KOPT-K1 (cell line): ENCODE measurements at regions not wholly inside any gene's neighbourhood (a gene's known extent, or its start where the extent isn't known, plus 50 kb on each side); places are given as distances from the start of the nearest gene placed in this dataset.
"Not testable (repeated sequence)": the region's sequence is repeated elsewhere in the genome, so short reads cannot be mapped to it uniquely, and the experiment has no call there.

Experiments used
- H3K27ac ChIP-seq: fragments of 200-600 bp; sonication (generic); 2 replicates; pipeline ENCODE4 v1.5.1; 2016; ENCODE audit warnings: antibody characterized with exemption, mild to moderate bottlenecking, low read depth, low read length; ENCODE audit not compliant: poor library complexity, severe bottlenecking
- H3K36me3 ChIP-seq: fragments of 200-600 bp; sonication (generic); 2 replicates; pipeline ENCODE4 v1.5.1; 2017; ENCODE audit warnings: antibody characterized with exemption, mild to moderate bottlenecking, low read length, moderate library complexity; ENCODE audit not compliant: insufficient read depth
- H3K9me3 ChIP-seq: fragments of 200-600 bp; sonication (generic); 2 replicates; pipeline ENCODE4 v1.5.1; 2017; ENCODE audit warnings: antibody characterized with exemption, low read length, mild to moderate bottlenecking; ENCODE audit not compliant: insufficient read depth, poor library complexity, severe bottlenecking

DNA sequence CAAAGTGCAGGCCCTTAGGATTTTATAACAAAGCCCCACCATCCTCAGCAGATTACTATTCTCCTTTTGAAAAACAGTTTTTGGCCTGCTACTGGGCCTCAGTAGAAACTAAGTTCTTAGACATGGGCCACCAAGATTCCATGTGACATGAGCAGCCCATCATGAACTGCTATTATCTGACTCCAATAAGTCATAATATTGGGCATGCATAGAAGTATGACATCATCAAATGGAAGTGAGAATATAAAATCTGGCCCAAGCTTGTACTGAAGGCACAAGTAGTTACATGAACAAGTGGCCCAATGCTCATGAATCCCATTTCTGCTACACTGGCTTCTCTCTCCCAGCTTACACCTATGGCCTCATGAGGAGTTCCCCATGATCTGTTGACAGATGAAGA, 404.8 kb downstream of the EPHA5 start:
- Histone ChIP-seq H3K27ac (no peak overlapping the region), H3K9me3 (peaks cover 3% of the 10 kb centered on the region), H3K36me3 (no peaks in the 10 kb centered on the region)

DNA sequence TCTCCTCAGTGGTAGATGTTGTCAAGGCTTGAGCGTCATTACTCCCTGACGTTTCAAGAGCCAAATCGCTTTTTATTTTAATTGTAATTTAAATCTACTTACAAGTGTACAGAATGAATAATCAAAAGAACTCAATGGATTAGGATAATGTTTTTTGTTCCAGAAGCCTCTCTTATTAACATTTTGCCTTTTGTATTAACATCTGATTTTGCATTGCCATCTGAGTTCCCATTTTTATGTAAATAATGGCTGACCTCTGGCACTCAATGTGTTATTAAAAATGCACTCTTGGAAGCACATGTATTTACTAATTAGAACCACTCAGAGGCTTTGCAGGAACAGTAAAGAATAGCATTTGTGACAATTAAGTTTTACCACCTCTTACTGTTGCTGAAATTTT, 411.0 kb downstream of the EPHA5 start:
- Histone ChIP-seq H3K27ac (no peak overlapping the region), H3K36me3 (no peaks in the 10 kb centered on the region), H3K9me3 (no peaks in the 10 kb centered on the region)

DNA sequence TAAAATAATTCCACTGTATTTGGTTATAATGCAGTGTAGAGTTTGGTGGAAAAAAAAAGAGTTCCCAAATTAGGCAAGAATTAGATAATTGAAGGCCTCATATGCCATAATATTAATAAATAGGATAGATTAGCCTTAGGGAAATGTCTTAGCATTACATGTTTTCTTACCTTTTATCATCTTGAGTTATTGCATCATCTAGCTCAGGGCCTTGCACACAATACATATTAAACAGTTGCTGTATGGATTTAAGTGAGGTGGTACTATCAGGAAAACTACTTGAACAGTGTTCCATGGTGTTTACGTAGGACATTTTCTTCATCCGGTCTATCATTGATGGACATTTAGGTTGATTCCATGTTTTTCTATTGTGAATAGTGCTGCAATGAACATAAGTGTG, 419.4 kb downstream of the EPHA5 start:
- Histone ChIP-seq H3K9me3 (no peaks in the 10 kb centered on the region), H3K27ac (no peak overlapping the region), H3K36me3 (no peaks in the 10 kb centered on the region)

DNA sequence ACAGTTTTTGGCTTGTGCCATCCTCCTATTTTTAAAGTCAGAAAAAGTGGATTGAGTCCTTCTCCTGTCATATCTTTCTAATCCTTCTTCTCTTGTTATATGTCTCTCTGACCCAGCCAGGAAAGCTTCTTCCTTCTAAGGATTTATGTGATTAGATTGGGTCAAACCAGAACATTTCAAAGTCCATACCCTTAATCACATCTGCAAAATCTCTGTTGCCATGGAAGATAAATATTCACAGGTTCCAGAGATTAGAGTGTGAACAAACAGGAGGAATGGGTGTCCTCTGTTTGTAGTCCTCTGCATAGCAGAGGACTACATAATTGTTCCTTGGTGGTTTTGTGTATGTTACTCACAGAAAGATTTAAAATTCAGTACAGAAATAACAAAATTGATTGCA, 421.2 kb downstream of the EPHA5 start:
- Histone ChIP-seq H3K9me3 (no peaks in the 10 kb centered on the region), H3K27ac (no peak overlapping the region), H3K36me3 (no peaks in the 10 kb centered on the region)

DNA sequence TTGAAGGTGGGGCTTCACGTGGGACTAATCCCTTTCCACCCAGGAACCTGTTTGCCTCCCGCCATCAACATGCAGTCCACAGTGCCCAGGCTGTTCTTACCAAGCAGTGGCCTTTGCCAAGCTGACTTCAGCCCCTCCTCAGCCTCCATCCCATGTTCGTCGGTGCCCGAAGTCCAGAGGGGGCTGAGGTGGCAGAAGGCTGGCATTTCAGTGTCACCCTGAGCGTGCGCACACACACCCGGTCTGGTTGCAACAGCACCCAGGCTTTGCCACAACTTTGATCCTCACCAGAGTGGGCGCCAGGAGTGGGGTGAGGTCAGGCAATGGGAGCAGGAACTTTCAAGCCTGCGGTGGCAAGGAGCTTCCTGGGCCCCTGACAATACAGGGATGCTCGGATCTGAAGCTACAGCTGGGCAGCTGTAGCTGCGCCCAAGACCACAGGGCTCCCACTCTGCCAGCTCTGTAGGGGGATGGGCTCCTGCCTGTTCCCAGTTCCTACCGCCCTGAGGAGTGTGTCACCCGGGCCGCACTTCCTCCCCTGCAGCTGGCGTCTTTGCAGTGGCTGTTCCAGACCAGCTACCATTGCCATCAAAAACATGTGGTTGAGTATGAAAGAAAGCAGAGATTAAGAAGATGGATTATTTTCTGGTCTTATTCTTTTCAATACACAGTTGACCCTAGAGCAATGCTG, 428.0 kb downstream of the EPHA5 start:
- H3K9me3 ChIP-seq = peaks cover 9% of the 10 kb centered on the region
- no peaks in the 10 kb centered on the region for H3K36me3 ChIP-seq
- H3K27ac ChIP-seq = no peak overlapping the region

DNA sequence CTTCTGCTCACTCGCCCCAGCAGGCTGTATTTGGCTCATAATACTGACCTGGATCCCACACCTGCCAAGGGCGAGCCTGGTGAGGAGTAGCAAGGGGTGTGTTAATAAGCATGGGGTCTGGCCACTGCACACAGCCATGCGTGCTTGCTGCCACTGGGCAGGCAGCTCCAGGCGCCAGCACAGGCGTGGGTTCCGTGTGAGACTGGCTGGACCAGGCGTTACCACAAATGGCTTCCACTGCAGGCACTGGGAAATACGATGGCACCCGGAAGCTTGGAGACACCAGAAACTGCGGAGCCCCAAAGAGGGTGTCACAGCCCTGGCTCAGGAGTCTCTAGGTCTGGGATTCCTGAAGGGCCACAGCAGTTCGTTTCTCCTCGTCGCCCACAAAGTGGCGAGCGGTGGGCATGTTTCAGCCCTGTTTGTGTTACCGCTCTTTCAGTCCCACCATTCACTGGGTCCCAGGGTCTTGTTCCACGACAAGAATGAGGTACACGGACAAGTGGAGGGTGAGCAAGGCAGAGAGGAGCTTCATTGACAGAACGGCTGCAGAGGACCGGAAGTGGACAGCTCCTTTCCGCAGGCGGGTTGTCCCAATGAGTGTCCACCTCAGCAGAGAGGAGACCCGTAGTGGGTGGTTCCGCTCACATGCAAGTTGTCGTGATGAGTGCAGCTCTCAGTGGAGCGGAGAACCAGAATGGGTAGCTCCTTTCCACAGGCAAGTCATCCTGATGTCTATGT, 428.9 kb downstream of the EPHA5 start:
- no peak overlapping the region for H3K27ac ChIP-seq
- H3K9me3 ChIP-seq = peaks cover 9% of the 10 kb centered on the region
- no peaks in the 10 kb centered on the region for H3K36me3 ChIP-seq

DNA sequence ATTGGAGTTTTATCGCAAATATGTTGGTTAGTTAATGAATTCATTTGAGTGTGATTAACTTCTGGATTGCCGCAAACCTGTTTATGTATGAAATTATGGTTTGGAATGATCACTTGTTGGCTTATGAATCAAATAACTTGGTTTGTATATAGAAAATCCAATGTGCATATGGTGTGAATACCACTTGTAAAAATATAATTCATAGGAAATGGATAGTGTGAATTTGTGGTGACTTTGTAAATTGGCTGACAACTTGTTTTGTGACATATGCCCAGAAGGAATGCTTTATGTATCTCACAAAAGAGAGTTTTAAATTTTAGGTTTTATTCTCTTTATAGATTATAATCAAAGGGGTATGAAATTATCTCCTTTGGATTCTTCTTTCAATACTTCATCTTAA, 436.2 kb downstream of the EPHA5 start:
- no peak overlapping the region for H3K27ac ChIP-seq
- no peaks in the 10 kb centered on the region for H3K9me3 ChIP-seq
- H3K36me3 ChIP-seq = no peaks in the 10 kb centered on the region

DNA sequence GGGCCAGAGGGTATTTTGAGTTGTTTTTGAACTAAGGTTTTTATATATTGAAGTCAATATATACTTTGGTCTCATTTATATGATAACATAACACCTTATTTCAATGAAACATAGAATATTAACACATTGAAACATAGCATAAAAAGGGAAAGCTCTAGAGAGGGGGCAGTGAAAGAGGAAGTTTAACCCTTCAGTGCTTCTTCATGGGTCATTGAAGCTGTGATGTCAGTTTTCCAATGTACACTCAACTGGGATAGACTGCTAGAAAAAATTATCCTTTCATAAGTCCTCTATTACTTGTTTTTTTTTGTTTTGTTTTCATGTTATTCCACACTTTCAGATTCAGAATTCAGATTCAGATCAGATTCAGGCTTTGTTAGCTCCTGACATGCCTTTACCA, 442.7 kb downstream of the EPHA5 start:
- Histone ChIP-seq H3K27ac (no peak overlapping the region), H3K9me3 (no peaks in the 10 kb centered on the region), H3K36me3 (no peaks in the 10 kb centered on the region)

DNA sequence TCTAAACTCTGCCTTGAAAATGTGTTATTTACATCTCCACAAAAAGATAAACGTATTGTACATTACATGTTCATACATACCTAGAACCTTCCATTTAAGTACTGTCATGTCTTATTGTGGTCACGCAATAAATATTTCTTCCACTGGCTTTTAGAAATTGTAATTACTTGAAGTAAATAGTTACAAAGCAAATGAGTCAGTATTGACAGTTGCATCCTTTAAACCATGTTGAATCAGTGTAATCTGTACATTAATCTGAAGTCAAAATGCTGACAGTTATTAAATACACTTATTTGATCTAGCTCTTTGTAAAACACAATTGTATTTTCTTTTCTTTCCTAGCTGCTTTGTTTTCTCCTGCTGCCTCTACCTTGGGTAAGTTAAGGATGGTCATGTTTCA, 446.7 kb downstream of the EPHA5 start:
- Histone ChIP-seq H3K36me3 (no peaks in the 10 kb centered on the region), H3K9me3 (no peaks in the 10 kb centered on the region), H3K27ac (no peak overlapping the region)

DNA sequence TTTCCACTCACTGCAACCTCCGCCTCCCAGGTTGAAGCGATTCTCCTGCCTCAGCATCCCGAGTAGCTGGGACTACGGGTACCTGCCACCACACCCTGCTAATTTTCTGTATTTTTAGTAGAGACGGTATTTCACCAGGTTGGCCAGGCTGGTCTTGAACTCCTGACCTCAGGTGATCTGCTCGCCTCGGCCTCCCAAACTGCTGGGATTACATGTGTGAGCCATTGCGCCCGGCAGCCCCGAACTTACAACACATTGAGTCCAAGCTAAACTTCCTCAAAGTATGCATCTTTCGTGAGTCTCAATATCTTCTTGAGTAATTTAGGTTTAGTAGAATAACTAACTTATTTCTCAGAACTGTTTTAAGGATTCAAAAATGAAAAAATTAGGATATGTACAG, 447.2 kb downstream of the EPHA5 start:
- H3K27ac ChIP-seq, H3K9me3 ChIP-seq, H3K36me3 ChIP-seq: not testable (repeated sequence)

DNA sequence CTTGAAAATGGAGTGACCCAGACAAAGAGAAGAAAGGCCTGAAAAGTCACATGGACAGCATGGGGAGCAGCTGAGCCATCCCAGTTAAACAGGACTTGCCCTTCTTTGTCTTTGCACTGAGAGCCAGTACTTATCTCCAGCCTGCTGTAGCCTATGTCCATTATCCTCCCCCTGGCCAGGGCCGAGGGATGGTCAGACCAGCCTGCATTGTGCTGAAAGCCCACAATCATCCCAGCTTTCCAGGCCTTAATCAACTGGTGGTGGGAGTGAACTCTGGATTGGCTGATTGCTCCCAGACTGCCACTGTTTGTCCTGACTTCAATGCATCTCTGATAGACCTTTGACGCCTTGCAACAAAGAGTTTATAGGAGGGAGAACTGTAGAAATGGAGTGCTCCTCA, 453.1 kb downstream of the EPHA5 start:
- Histone ChIP-seq H3K36me3 (no peaks in the 10 kb centered on the region), H3K27ac (no peak overlapping the region)

DNA sequence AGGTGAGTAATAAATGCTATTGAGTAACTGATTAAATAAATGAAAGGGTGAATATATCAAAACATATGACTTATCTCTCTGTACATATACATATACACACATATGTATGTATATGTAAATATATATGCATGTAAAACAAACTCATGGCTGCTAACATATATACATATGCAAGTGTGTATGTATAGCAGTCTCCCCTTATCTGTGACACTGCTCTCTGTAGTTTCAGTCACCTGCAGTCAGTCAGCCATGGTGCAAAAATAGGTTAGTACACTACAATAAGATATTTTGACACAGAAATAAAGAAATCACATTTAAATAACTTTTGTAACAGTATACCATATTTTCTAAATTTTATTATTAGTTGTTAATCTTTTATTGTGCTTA, 467.4 kb downstream of the EPHA5 start:
- Histone ChIP-seq H3K9me3 (peaks cover 4% of the 10 kb centered on the region), H3K36me3 (no peaks in the 10 kb centered on the region), H3K27ac (no peak overlapping the region)

More for the DNA sequence above, 453.1 kb downstream of the EPHA5 start:
- H3K9me3 ChIP-seq = no peaks in the 10 kb centered on the region

DNA sequence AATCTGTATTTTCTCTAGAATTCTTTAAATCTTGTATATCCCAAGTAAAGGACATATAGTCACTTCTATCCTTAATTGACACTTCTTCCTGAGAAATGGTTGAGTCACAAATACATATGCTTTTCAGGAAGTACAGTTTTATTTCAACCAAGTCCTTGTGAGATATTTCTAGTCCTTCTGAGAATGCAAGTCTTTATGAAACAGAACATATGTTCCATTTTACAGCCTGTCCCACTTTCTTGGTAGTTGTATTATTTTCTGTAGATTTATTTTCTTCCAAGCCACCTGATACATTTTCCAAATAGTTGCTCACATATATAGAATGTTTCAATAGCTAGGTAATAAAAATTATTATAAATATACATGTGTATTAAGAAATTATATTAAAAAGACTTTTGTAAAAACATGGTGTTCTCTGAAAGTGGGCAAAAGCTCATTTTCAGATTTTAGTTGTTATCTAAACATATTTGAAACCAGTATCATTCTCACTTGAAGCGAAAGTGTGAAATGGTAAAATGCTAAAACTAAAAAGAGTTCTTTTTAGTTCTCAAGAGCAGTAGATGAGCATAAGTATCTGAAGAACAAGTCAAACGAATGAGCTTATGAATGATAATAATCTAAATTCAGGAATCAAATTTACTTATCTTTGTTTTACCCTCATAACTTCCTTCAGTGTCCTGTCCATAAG, 468.0 kb downstream of the EPHA5 start:
- Histone ChIP-seq H3K27ac (no peak overlapping the region), H3K36me3 (no peaks in the 10 kb centered on the region), H3K9me3 (peaks cover 4% of the 10 kb centered on the region)

DNA sequence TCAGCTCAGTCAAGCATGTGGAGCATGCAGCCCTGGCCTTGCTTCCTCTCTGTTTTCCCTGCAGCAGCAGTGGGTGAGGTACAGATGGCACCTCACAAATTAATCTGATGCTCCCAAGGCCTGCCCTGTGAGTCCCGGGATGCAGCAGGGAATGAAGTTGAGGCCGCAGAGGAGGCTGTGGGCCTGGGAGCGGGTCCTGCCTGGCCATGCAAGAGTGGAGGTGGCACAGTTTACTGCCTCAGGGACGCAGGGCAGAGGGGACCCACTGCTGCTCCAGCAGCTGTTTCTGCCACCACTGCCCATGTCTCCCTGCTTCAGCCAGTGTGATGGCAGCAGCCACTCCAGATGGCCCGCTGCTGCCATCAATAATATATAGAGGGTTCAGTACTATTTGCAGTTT, 474.6 kb downstream of the EPHA5 start:
- Histone ChIP-seq H3K27ac (no peak overlapping the region), H3K9me3 (peaks cover 12% of the 10 kb centered on the region), H3K36me3 (no peaks in the 10 kb centered on the region)

DNA sequence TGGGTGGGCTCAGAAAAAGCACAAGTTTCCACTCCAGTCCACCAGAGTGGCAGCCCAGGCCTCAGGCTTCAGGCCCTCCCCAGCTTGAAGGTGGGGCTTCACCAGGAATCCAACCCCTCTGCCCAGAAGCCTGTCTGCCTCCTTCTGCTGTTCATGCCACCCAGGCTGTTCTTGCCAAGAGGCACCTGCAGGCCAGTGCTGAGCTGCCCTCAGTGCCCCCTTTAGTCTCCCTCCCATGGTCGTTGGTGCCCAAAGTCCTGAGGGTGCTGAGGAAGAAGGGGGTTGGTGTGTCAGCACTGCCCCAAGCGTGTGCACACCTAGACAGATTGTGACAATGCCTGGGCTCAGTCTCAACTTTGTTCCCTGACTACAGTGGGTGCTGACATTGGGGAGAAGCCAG, 475.3 kb downstream of the EPHA5 start:
- Histone ChIP-seq H3K27ac (no peak overlapping the region), H3K9me3 (peaks cover 12% of the 10 kb centered on the region), H3K36me3 (no peaks in the 10 kb centered on the region)
